GM12865 (cell line): ENCODE measurements at regions not wholly inside any gene's neighbourhood (a gene's known extent, or its start where the extent isn't known, plus 50 kb on each side); places are given as distances from the start of the nearest gene placed in this dataset.

Experiments used
- DNase-seq: peaks from one replicate; pipeline ENCODE4 v3.0.0; 2010; ENCODE audit warnings: low read depth
- H3K4me3 ChIP-seq: 2 replicates; pipeline ENCODE4 v1.5.1; 2011; ENCODE audit warnings: mild to moderate bottlenecking, low read depth, low read length, control low read depth
- TF ChIP-seq, protein P1 (sequence below): IDR thresholded peaks from 2 replicates; pipeline ENCODE4 v1.5.1; 2011; ENCODE audit warnings: low read length, control low read depth, low read depth, inconsistent platforms; ENCODE audit not compliant: insufficient read depth; ENCODE audit errors: missing control alignments

DNA sequence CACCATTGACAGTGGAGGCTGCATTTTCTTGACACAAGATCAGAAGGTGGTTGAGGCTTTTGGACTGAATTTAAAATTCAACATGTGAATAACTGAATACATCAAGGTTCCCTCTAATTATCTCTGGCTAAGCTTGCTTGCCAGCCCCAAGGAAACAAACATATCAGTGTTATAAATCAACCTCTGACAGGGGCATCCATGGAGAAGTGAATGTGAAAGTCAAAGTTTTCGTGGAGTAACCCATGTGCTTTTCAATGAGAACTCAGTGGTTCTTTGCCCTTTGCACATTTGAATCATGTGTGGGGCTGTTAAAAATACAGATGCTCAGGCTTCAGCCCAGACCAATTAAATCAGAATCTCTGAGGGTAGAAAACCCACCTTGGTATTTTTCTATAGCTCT, 128.9 kb downstream of the LRRC70 start:
- TF ChIP-seq, protein P1, sequence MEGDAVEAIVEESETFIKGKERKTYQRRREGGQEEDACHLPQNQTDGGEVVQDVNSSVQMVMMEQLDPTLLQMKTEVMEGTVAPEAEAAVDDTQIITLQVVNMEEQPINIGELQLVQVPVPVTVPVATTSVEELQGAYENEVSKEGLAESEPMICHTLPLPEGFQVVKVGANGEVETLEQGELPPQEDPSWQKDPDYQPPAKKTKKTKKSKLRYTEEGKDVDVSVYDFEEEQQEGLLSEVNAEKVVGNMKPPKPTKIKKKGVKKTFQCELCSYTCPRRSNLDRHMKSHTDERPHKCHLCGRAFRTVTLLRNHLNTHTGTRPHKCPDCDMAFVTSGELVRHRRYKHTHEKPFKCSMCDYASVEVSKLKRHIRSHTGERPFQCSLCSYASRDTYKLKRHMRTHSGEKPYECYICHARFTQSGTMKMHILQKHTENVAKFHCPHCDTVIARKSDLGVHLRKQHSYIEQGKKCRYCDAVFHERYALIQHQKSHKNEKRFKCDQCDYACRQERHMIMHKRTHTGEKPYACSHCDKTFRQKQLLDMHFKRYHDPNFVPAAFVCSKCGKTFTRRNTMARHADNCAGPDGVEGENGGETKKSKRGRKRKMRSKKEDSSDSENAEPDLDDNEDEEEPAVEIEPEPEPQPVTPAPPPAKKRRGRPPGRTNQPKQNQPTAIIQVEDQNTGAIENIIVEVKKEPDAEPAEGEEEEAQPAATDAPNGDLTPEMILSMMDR = no peak
- DNase-seq = no peak
- H3K4me3 ChIP-seq = no peak overlapping the region

- no peak for DNase-seq
- TF ChIP-seq, protein P1 = no peak
- H3K4me3 ChIP-seq = no peak overlapping the region
Measured at GRCh38 chr5:62707131-62707530, 128.5 kb downstream of the LRRC70 start.

DNA sequence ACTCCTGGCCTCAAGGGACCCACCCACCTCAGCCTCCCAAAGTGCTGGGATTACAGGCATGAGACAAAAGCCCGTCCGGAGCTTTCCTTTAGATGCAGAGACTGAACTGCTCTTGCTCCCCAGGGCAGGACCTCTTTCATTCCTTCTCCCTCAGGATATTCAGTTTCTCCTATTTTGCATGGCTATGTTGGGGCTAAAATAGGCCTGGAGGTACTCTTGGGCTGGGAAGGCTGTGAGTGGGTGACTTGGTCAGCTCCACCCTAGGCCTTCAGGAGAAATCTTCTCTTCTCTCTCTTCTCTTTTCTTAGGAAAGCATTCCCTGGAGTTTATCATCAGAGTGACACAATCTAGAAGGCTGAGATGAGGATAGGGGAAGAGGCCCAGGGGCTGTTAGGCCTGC, 126.4 kb downstream of the LRRC70 start:
- TF ChIP-seq, protein P1 = no peak
- DNase-seq = no peak
- H3K4me3 ChIP-seq = no peak overlapping the region

DNA sequence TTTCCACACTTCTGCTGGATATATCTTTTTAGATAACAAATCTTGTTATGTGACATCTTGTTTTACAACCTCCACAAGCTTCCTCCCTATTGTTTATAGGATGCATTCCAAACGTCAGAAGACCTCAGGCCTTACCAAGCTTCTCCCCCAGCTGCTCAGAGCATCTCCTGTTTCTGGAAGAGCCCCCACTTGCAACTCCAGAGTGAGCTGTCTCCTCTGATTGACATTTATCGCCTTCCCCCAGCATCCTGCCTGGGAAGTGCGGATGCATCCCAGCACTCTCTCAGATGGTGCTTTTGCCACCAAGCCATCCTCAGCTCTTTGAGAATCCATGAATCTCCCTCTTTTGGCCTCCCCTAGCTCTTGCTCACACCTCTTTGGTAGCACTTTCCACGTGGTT, 123.5 kb downstream of the LRRC70 start:
- TF ChIP-seq, protein P1 = no peak
- no peak overlapping the region for H3K4me3 ChIP-seq
- DNase-seq = no peak

DNA sequence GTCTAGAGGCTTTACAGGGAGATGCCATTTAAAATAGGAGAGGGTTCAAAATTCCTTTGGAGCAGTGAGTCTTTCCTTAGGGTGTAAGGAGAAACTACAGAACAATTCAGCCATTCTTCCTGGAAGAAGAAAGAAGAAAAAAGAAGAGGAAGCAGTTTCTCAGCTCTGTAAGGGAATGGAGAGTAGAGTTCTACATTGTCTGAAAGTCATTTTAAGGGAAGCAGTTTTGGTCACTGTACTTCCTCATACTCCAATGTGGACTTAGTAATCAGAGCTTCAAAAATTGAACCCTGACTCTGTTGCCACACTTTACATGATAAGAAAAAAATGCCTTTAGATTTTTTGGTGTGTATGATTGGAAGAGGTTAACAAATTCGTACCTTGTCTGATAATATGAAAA, 122.4 kb downstream of the LRRC70 start:
- no peak overlapping the region for H3K4me3 ChIP-seq
- TF ChIP-seq, protein P1 = no peak
- no peak for DNase-seq

DNA sequence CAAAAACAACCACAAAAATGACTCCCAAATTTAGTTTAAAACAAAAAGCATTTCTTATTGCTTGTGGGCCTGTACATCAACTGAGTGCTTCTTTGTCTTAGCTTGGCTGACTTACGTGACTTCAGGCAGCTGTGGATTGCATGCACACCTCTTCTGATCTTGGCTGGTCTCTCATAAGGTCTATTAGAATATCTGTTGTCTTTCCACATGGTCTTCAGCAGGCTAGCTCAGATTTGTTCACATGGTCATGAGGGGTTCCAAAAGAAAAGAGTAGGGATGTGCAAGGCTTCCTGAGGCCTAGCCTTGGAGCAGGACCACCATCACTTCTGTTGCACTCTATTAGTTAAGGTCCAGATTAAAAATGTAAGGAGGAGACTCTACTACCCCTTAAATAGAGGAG, 120.1 kb downstream of the LRRC70 start:
- H3K4me3 ChIP-seq = no peak overlapping the region
- DNase-seq = no peak
- TF ChIP-seq, protein P1 = no peak

GRCh38 chr5:62695274-62695673, 116.7 kb downstream of the LRRC70 start:
- TF ChIP-seq, protein P1 = no peak

More at GRCh38 chr5:62695274-62695673, 116.7 kb downstream of the LRRC70 start:
- H3K4me3 ChIP-seq = no peak overlapping the region
- no peak for DNase-seq
